A549 (cell line): ENCODE measurements at regions not wholly inside any gene's neighbourhood (a gene's known extent, or its start where the extent isn't known, plus 50 kb on each side); places are given as distances from the start of the nearest gene placed in this dataset.

Source experiments
- ATAC-seq, 2 experiments: fragments of 200-7000 bp in 1 of 2; fragments of >200 bp in 1 of 2; cut with Nextera tagmentation in 1 of 2; cut with Tn5 transposase in 1 of 2; 3 replicates each; pipeline versions ENCODE4 v1.8.0 to v1.9.1; 2018 to 2020; ENCODE audit warnings: mild to moderate bottlenecking in 1 of 2, moderate library complexity in 1 of 2
- CTCF ChIA-PET: fragments of 300-600 bp; sonication (Branson Sonifier 250); formaldehyde crosslinking; extraction: SDS; loops from one replicate; lab custom pipeline; 2021; ENCODE audit warnings: antibody characterized with exemption, inconsistent platforms; lab: Yijun Ruan, JAX
- POLR2A ChIA-PET: fragments of 350-600 bp; formaldehyde crosslinking; extraction: SDS; loops from one replicate; lab custom pipeline; 2021; ENCODE audit warnings: antibody characterized with exemption, inconsistent platforms; lab: Yijun Ruan, JAX
- DNase-seq, 2 experiments: peaks; one replicate each; pipeline versions ENCODE4 v3.0.0 to v3.0.0-alpha.2; 2011 to 2016; ENCODE audit warnings: low read depth in 1 of 2, low spot score in 1 of 2
- FAIRE-seq: peaks from 2 replicates; lab custom pipeline; 2011; peaks lifted over from hg19 to GRCh38; lab: Jason Lieb, UNC
- H3K27ac ChIP-seq, 2 experiments: fragments of >200 bp; sonication (Bioruptor Twin); formaldehyde crosslinking; 3 replicates each; pipeline ENCODE4 v1.5.1; 2016 to 2017
- H3K4me1 ChIP-seq: fragments of >200 bp; sonication (Bioruptor Twin); formaldehyde crosslinking; 3 replicates; pipeline ENCODE4 v1.6.1; 2016
- H3K4me2 ChIP-seq: fragments of >200 bp; sonication (Bioruptor Twin); formaldehyde crosslinking; 3 replicates; pipeline ENCODE4 v1.6.1; 2016
- H3K4me3 ChIP-seq: fragments of >200 bp; sonication (Bioruptor Twin); formaldehyde crosslinking; 3 replicates; pipeline ENCODE4 v1.5.1; 2016
- H3K9me3 ChIP-seq: fragments of >200 bp; sonication (Bioruptor Twin); formaldehyde crosslinking; 3 replicates; pipeline ENCODE4 v1.6.1; 2016
- CHD4 ChIP-seq: fragments of 200-600 bp; sonication (generic); IDR thresholded peaks from 2 replicates; pipeline ENCODE4 v1.6.1; 2016; ENCODE audit warnings: antibody characterized with exemption, mild to moderate bottlenecking, borderline replicate concordance
- ESRRA ChIP-seq: fragments of 150-350 bp; IDR thresholded peaks from 2 replicates; pipeline ENCODE4 v1.6.1; 2014; ENCODE audit warnings: mild to moderate bottlenecking, low read length, borderline replicate concordance
- FOXS1 ChIP-seq: fragments of 250-450 bp; sonication (Bioruptor Pico); IDR thresholded peaks from 2 replicates; pipeline ENCODE4 v1.5.0; 2020; ENCODE audit warnings: mild to moderate bottlenecking, moderate library complexity
- GATA3 ChIP-seq: IDR thresholded peaks from 2 replicates; pipeline ENCODE4 v1.6.1; 2012; ENCODE audit warnings: borderline replicate concordance
- HDAC2 ChIP-seq: fragments of 200-600 bp; sonication (generic); IDR thresholded peaks from 2 replicates; pipeline ENCODE4 v1.6.1; 2016
- HEYL ChIP-seq: fragments of 250-450 bp; sonication (Bioruptor Pico); IDR thresholded peaks from 2 replicates; pipeline ENCODE4 v1.8.0; 2021; ENCODE audit warnings: mild to moderate bottlenecking, moderate library complexity
- HMGXB4 ChIP-seq: fragments of 250-450 bp; sonication (Bioruptor Pico); IDR thresholded peaks from 2 replicates; pipeline ENCODE4 v1.5.0; 2021; ENCODE audit warnings: mild to moderate bottlenecking, moderate library complexity, borderline replicate concordance
- HOXA7 ChIP-seq: fragments of 250-450 bp; sonication (Bioruptor Pico); IDR thresholded peaks from 2 replicates; pipeline ENCODE4 v1.5.0; 2020; ENCODE audit warnings: mild to moderate bottlenecking, moderate library complexity
- KDM1A ChIP-seq: fragments of 200-600 bp; sonication (generic); IDR thresholded peaks from 2 replicates; pipeline ENCODE4 v1.6.1; 2016; ENCODE audit warnings: low read depth, mild to moderate bottlenecking
- MAX ChIP-seq: IDR thresholded peaks from 2 replicates; pipeline ENCODE4 v1.6.1; 2012
- NFE2L2 ChIP-seq: fragments of 150-350 bp; conservative IDR thresholded peaks from 2 replicates; pipeline ENCODE4 v1.6.1; 2014; ENCODE audit warnings: low read length
- NR3C1 ChIP-seq: fragments of >200 bp; sonication (Bioruptor Twin); formaldehyde crosslinking; IDR thresholded peaks from 3 replicates; pipeline ENCODE4 v1.6.1; 2017
- REST ChIP-seq: fragments of 200-600 bp; sonication (generic); IDR thresholded peaks from 2 replicates; pipeline ENCODE4 v1.6.1; 2016; ENCODE audit warnings: antibody characterized with exemption, mild to moderate bottlenecking, moderate library complexity
- TP53 ChIP-seq: fragments of 250-450 bp; sonication (Bioruptor Pico); IDR thresholded peaks from 2 replicates; pipeline ENCODE4 v1.5.0; 2021; ENCODE audit warnings: mild to moderate bottlenecking, moderate library complexity
- WGBS: methylation state at CpG from one replicate; pipeline ENCODE4 v1.1.6; 2017; ENCODE audit errors: missing lambda C conversion rate; 5-methylcytosine and 5-hydroxymethylcytosine counted together
- TF ChIP-seq, protein P1 (sequence below): fragments of >200 bp; sonication (Bioruptor Twin); formaldehyde crosslinking; IDR thresholded peaks from 3 replicates; pipeline ENCODE4 v1.6.1; 2016
- TF ChIP-seq, protein P2 (sequence below): fragments of >200 bp; sonication (Bioruptor Twin); formaldehyde crosslinking; IDR thresholded peaks from 2 replicates; pipeline ENCODE4 v1.6.1; 2016
- TF ChIP-seq, protein P3 (sequence below): fragments of 250-450 bp; sonication (Bioruptor Pico); IDR thresholded peaks from 2 replicates; pipeline ENCODE4 v1.5.0; 2020; ENCODE audit warnings: low read depth, mild to moderate bottlenecking, moderate library complexity

DNA sequence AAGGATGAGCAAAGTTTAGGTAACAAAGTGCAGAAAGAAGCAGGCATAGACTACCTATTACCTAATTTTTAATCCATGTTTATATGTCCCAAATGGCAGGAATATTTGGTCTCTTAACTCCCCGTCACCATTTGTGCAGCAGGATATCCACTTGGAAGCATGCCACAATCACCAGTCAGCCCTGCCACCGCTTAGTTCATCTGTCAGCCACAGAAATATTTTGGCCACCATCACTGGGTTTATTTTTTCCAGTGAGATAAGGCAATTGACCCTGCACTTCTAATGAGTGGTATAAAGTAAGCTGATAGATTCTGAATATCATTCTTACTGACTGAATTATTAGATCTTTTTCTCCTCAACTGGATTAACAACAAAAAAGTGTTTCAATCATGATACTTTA, 152.9 kb upstream of the SOX2 start:
- POLR2A ChIA-PET: no interaction called here
- FAIRE-seq: no peak

DNA sequence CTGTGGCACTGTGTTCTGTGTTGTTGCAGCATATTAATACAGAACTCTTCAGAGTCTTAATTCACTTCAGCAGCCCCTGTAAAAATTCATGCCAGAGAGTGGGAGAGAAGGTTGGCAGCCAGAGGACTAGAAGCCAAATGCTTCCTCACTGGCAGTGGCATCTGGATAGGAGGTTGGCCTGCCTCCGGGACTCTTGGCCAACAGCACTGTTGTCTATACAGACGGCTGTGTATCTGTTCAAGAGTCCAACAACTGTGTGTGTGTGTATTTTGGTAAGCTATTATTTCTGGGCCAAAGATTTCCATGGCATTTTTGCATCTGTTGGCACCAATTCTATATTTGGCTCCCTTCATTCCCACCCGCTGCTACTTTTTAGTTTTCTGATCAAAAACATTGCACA, 156.0 kb upstream of the SOX2 start:
- H3K4me3 ChIP-seq: no peak overlapping the region
- CTCF ChIA-PET: no interaction called here
- WGBS: 32% methylated on average over 3 of the region's 3 CpGs
- no peak overlapping the region for H3K27ac ChIP-seq
- no peak for TF ChIP-seq NFE2L2
- TF ChIP-seq HOXA7 (CRISPR knock-in tag): no peak
- TF ChIP-seq, protein P1, sequence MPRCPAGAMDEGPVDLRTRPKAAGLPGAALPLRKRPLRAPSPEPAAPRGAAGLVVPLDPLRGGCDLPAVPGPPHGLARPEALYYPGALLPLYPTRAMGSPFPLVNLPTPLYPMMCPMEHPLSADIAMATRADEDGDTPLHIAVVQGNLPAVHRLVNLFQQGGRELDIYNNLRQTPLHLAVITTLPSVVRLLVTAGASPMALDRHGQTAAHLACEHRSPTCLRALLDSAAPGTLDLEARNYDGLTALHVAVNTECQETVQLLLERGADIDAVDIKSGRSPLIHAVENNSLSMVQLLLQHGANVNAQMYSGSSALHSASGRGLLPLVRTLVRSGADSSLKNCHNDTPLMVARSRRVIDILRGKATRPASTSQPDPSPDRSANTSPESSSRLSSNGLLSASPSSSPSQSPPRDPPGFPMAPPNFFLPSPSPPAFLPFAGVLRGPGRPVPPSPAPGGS: no peak
- no peak for TF ChIP-seq TP53 (CRISPR knock-in tag)
- TF ChIP-seq, all 56 proteins: peak for 0
- H3K4me1 ChIP-seq: no peaks in the 10 kb centered on the region
- no peak for FAIRE-seq
- DNase-seq: no peak
- POLR2A ChIA-PET: no interaction called here
- no peaks in the 10 kb centered on the region for H3K9me3 ChIP-seq
- no peak for ATAC-seq
- H3K4me2 ChIP-seq: no peak overlapping the region

More for the DNA sequence above, 152.9 kb upstream of the SOX2 start:
- ATAC-seq (no peak), DNase-seq (no peak)
- Histone ChIP-seq H3K4me1 (no peaks in the 10 kb centered on the region), H3K4me3 (no peak overlapping the region), H3K4me2 (no peak overlapping the region), H3K27ac (no peak overlapping the region), H3K9me3 (no peaks in the 10 kb centered on the region)
- CTCF ChIA-PET: no interaction called here
- TF ChIP-seq HOXA7 (CRISPR knock-in tag) (no peak), KDM1A (no peak), NR3C1 (no peak), FOXS1 (CRISPR knock-in tag) (no peak), GATA3 (no peak), ESRRA (no peak), HEYL (CRISPR knock-in tag) (no peak), CHD4 (no peak), MAX (no peak), HMGXB4 (CRISPR knock-in tag) (no peak), HDAC2 (no peak), REST (no peak)
- TF ChIP-seq, protein P2, sequence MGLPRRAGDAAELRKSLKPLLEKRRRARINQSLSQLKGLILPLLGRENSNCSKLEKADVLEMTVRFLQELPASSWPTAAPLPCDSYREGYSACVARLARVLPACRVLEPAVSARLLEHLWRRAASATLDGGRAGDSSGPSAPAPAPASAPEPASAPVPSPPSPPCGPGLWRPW: no peak
- TF ChIP-seq, protein P3, sequence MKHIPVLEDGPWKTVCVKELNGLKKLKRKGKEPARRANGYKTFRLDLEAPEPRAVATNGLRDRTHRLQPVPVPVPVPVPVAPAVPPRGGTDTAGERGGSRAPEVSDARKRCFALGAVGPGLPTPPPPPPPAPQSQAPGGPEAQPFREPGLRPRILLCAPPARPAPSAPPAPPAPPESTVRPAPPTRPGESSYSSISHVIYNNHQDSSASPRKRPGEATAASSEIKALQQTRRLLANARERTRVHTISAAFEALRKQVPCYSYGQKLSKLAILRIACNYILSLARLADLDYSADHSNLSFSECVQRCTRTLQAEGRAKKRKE (CRISPR knock-in tag): no peak
- 3% methylated on average over 2 of the region's 2 CpGs for WGBS
